Panc1 (cell line): ENCODE measurements at regions not wholly inside any gene's neighbourhood (a gene's known extent, or its start where the extent isn't known, plus 50 kb on each side); places are given as distances from the start of the nearest gene placed in this dataset.

ENCODE experiments used
- ATAC-seq: fragments of 200-7000 bp; cut with Tn5 transposase; 2 replicates; pipeline ENCODE4 v1.9.1; 2020; ENCODE audit warnings: mild to moderate bottlenecking, moderate library complexity
- BruUV-seq: library from RNA; stranded (reverse); fragments of 400-500 nt; replicated peaks from 2 replicates; lab custom pipeline; 2021; lab: Mats Ljungman, UMichigan
- CTCF ChIA-PET: fragments of 300-600 bp; sonication (Branson Sonifier 250); formaldehyde crosslinking; loops from one replicate; lab custom pipeline; 2022; ENCODE audit warnings: antibody characterized with exemption; lab: Charles Lee
- POLR2A ChIA-PET: fragments of 300-600 bp; sonication (Branson Sonifier 250); formaldehyde crosslinking; loops from one replicate; lab custom pipeline; 2022; ENCODE audit warnings: antibody characterized with exemption; lab: Charles Lee
- DNase-seq: peaks from one replicate; pipeline ENCODE4 v3.0.0-alpha.2; 2010; ENCODE audit warnings: low read depth, low spot score
- H3K27ac ChIP-seq: 2 replicates; pipeline ENCODE4 v1.5.1; 2011; ENCODE audit warnings: mild to moderate bottlenecking, low read length, inconsistent platforms
- H3K27me3 ChIP-seq: fragments of 200-500 bp; sonication (Bioruptor generic); 2 replicates; pipeline ENCODE4 v1.6.0; 2014; ENCODE audit warnings: low read length, inconsistent platforms; ENCODE audit not compliant: control insufficient read depth, insufficient read depth
- H3K36me3 ChIP-seq: fragments of 200-500 bp; sonication (Bioruptor generic); 2 replicates; pipeline ENCODE4 v1.5.1; 2014; ENCODE audit warnings: inconsistent platforms, mild to moderate bottlenecking, low read length, moderate library complexity; ENCODE audit not compliant: control insufficient read depth, insufficient read depth
- H3K4me1 ChIP-seq: 2 replicates; pipeline ENCODE4 v1.5.1; 2011; ENCODE audit warnings: inconsistent platforms, mild to moderate bottlenecking, low read length, moderate library complexity; ENCODE audit not compliant: control insufficient read depth, insufficient read depth
- H3K4me3 ChIP-seq, 2 experiments: 2 replicates each; pipeline ENCODE4 v1.5.1; 2011 to 2012; ENCODE audit warnings: low read depth in 2 of 2, low read length in 2 of 2, mild to moderate bottlenecking in 2 of 2, inconsistent platforms in 1 of 2, moderate library complexity in 1 of 2
- H3K9me3 ChIP-seq: fragments of 200-500 bp; sonication (Bioruptor generic); 2 replicates; pipeline ENCODE4 v1.5.1; 2014; ENCODE audit warnings: low read depth, mild to moderate bottlenecking, inconsistent platforms, low read length, moderate library complexity; ENCODE audit not compliant: control insufficient read depth, insufficient read depth
- POLR2AphosphoS5 ChIP-seq: IDR thresholded peaks from 2 replicates; pipeline ENCODE4 v1.6.1; 2012; ENCODE audit warnings: mild to moderate bottlenecking, low read depth, low read length, moderate library complexity
- SIN3A ChIP-seq: IDR thresholded peaks from 2 replicates; pipeline ENCODE4 v1.6.1; 2012; ENCODE audit warnings: low read depth, mild to moderate bottlenecking, low read length, moderate library complexity, borderline replicate concordance; ENCODE audit not compliant: insufficient read depth
- TCF7L2 ChIP-seq: IDR thresholded peaks from 2 replicates; pipeline ENCODE4 v1.6.1; 2011; ENCODE audit warnings: mild to moderate bottlenecking, low read depth, low read length, inconsistent platforms
- in situ Hi-C: cut with HindIII; loops from 2 replicates; pipeline ENCODE4 v1.10.0; 2016; ENCODE audit warnings: low sequenced_read_pairs, low pct_unique_long_range_greater_than_20kb
- intact Hi-C: fragments of 100-400 bp; cut with micrococcal nuclease; formaldehyde crosslinking; loops from one replicate; pipeline ENCODE4 v1.10.0; 2022; ENCODE audit not compliant: unreplicated experiment
- TF ChIP-seq, protein P1 (sequence below), 2 experiments: IDR thresholded peaks; 2 replicates each; pipeline ENCODE4 v1.6.1; 2011 to 2012; ENCODE audit warnings: low read depth in 2 of 2, control low read depth in 1 of 2, low read length in 1 of 2, mild to moderate bottlenecking in 1 of 2, moderate library complexity in 1 of 2; ENCODE audit not compliant: insufficient read depth in 1 of 2
- TF ChIP-seq, protein P2 (sequence below): fragments of 450-650 bp; IDR thresholded peaks from 2 replicates; pipeline ENCODE4 v1.5.1; 2017; ENCODE audit warnings: mild to moderate bottlenecking

DNA sequence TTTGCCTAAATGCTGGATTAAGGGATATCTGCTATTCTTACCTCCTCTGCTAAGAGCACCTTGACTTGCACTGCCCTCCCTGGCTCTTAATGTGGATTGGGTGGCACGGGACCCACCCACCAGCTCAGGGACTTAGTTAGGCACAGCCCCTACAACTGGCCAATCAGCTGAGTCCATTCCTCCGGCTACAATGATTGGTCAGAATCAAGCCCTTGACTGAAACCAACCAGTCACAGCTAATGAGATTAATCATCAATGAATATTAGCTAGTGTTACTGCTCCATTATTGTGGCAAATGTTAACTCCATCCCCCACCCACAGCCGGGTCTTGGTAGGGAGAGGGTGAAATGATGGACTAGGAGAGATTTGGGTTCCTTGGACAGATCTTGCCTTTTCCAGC is 328.0 kb downstream of the MN1 start:
- intact Hi-C loops: no loop called here
- Histone ChIP-seq H3K27ac (no peak overlapping the region), H3K4me1 (peaks cover 8% of the 10 kb centered on the region; the same call in 1 of the 2 replicates), H3K9me3 (no peaks in the 10 kb centered on the region), H3K4me3 (no peak overlapping the region), H3K27me3 (no peaks in the 10 kb centered on the region), H3K36me3 (no peaks in the 10 kb centered on the region)
- ChIA-PET CTCF (no interaction called here), POLR2A (no interaction called here)
- in situ Hi-C loops: no loop called here
- ATAC-seq: no peak
- no TSS peak for BruUV-seq
- no peak for DNase-seq
- TF ChIP-seq, protein P1, sequence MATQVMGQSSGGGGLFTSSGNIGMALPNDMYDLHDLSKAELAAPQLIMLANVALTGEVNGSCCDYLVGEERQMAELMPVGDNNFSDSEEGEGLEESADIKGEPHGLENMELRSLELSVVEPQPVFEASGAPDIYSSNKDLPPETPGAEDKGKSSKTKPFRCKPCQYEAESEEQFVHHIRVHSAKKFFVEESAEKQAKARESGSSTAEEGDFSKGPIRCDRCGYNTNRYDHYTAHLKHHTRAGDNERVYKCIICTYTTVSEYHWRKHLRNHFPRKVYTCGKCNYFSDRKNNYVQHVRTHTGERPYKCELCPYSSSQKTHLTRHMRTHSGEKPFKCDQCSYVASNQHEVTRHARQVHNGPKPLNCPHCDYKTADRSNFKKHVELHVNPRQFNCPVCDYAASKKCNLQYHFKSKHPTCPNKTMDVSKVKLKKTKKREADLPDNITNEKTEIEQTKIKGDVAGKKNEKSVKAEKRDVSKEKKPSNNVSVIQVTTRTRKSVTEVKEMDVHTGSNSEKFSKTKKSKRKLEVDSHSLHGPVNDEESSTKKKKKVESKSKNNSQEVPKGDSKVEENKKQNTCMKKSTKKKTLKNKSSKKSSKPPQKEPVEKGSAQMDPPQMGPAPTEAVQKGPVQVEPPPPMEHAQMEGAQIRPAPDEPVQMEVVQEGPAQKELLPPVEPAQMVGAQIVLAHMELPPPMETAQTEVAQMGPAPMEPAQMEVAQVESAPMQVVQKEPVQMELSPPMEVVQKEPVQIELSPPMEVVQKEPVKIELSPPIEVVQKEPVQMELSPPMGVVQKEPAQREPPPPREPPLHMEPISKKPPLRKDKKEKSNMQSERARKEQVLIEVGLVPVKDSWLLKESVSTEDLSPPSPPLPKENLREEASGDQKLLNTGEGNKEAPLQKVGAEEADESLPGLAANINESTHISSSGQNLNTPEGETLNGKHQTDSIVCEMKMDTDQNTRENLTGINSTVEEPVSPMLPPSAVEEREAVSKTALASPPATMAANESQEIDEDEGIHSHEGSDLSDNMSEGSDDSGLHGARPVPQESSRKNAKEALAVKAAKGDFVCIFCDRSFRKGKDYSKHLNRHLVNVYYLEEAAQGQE (IDR thresholded peaks at IDR 0.05; ENCODE audit: insufficient read depth in 1 of 2, low read depth in 2 of 2, low read length in 1 of 2): no peak
- TF ChIP-seq TCF7L2 (no peak), SIN3A (no peak), POLR2AphosphoS5 (no peak)
- TF ChIP-seq, protein P2, sequence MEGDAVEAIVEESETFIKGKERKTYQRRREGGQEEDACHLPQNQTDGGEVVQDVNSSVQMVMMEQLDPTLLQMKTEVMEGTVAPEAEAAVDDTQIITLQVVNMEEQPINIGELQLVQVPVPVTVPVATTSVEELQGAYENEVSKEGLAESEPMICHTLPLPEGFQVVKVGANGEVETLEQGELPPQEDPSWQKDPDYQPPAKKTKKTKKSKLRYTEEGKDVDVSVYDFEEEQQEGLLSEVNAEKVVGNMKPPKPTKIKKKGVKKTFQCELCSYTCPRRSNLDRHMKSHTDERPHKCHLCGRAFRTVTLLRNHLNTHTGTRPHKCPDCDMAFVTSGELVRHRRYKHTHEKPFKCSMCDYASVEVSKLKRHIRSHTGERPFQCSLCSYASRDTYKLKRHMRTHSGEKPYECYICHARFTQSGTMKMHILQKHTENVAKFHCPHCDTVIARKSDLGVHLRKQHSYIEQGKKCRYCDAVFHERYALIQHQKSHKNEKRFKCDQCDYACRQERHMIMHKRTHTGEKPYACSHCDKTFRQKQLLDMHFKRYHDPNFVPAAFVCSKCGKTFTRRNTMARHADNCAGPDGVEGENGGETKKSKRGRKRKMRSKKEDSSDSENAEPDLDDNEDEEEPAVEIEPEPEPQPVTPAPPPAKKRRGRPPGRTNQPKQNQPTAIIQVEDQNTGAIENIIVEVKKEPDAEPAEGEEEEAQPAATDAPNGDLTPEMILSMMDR: no peak

DNA sequence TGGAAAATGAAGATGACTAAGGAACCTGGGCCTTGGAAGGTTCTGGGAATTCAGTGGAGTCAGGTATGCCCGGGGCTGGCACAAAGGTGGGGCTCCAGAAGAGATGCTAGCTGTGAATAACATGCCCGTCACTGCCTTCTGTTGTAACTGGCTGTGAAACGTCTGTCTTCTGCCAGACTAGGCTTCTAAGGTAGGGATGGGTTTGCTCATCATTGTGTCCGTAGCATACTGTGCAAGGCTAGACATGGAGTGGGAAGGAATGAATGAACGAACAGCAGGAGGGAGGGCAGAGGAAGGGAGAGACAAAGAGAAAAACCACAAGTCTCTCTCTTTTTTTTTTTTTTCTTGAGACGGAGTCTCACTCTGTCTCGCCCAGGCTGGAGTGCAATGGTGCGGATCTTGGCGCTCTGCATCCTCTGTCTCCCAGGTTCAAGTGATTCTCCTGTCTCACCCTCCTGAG is 327.4 kb downstream of the MN1 start:
- H3K27ac ChIP-seq: no peak overlapping the region
- no peaks in the 10 kb centered on the region for H3K36me3 ChIP-seq
- no peaks in the 10 kb centered on the region for H3K27me3 ChIP-seq
- ChIA-PET CTCF (interaction anchor here (0.7 kb wide), 1 partner anchor 14 kb away, joined by 4 read pairs; no protein-coding TSS in a partner anchor), POLR2A (no interaction called here)
- no TSS peak for BruUV-seq
- ATAC-seq: no peak
- no peak for DNase-seq
- in situ Hi-C loops (no loop called here), intact Hi-C loops (no loop called here)
- TF ChIP-seq, protein P1 (IDR thresholded peaks at IDR 0.05; ENCODE audit: insufficient read depth in 1 of 2, low read depth in 2 of 2, low read length in 1 of 2): no peak
- TF ChIP-seq POLR2AphosphoS5: no peak
- no peak for TF ChIP-seq SIN3A
- TF ChIP-seq, protein P2: no peak
- TF ChIP-seq TCF7L2: no peak
- peaks cover 8% of the 10 kb centered on the region; the same call in 1 of the 2 replicates for H3K4me1 ChIP-seq
- H3K9me3 ChIP-seq: no peaks in the 10 kb centered on the region
- no peak overlapping the region for H3K4me3 ChIP-seq
